ENCODE measurements at regions not wholly inside any gene's neighbourhood (a gene's known extent, or its start where the extent isn't known, plus 50 kb on each side); places are given as distances from the start of the nearest gene placed in this dataset.

GRCh38 chr18:61635901-61636528 is 256.8 kb downstream of the RNF152 start:
- no peak for TF ChIP-seq EP300 (IDR thresholded peaks at IDR 0.05)
- peak; percentile 12 to 57 (median 36) for TF ChIP-seq CTCF (IDR thresholded peaks at IDR 0.05)
- TF ChIP-seq POLR2A (IDR thresholded peaks at IDR 0.05) = no peak

Data from ovary (tissue), 3 donors.